ENCODE measurements at regions not wholly inside any gene's neighbourhood (a gene's known extent, or its start where the extent isn't known, plus 50 kb on each side); places are given as distances from the start of the nearest gene placed in this dataset.

DNA sequence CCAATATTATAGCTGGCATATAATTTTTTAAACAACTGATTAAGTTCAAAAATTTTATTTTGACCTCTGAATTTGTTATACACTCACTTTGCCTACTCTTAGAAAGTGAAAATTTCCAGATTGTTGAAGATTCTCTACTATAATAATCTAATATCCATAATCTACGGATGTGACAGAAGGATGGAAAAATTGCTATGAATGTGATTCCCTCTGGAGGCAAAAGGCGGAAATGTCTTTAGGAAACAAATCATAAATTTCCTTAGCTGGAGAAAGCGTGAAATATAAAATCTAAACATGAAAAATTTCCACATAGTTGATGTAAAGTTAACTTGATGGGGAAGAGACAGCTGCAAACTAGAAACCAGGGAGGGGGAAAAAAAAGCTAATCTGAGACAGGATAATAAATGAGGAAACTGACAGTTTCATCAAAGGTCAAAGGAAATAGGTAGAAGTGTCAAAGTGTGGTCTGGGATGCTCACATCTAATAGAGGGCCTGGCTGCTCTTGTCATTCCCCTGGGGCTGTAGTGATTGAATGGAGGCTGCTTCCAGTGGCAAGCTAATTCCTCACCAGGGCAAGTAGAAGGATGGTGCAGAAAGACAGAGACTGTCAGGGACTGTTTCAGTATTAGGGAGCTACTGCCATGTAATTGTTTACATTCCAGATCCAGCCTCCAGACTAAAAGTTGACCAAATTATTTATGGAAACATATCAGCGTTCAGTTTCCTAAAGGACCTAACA, 264.5 kb downstream of the SDHAF3 start:
- no peak for DNase-seq
- H3K4me1 ChIP-seq = no peaks in the 10 kb centered on the region
- intact Hi-C loops (cut with DNase I; ENCODE audit: low total_unique reads) = no loop called here
- H3K27me3 ChIP-seq = no peaks in the 10 kb centered on the region
- H3K9me3 ChIP-seq = no peaks in the 10 kb centered on the region
- no peak overlapping the region for H3K4me3 ChIP-seq
- TF ChIP-seq, protein P1, sequence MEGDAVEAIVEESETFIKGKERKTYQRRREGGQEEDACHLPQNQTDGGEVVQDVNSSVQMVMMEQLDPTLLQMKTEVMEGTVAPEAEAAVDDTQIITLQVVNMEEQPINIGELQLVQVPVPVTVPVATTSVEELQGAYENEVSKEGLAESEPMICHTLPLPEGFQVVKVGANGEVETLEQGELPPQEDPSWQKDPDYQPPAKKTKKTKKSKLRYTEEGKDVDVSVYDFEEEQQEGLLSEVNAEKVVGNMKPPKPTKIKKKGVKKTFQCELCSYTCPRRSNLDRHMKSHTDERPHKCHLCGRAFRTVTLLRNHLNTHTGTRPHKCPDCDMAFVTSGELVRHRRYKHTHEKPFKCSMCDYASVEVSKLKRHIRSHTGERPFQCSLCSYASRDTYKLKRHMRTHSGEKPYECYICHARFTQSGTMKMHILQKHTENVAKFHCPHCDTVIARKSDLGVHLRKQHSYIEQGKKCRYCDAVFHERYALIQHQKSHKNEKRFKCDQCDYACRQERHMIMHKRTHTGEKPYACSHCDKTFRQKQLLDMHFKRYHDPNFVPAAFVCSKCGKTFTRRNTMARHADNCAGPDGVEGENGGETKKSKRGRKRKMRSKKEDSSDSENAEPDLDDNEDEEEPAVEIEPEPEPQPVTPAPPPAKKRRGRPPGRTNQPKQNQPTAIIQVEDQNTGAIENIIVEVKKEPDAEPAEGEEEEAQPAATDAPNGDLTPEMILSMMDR (IDR thresholded peaks at IDR 0.05) = no peak
- no peaks in the 10 kb centered on the region for H3K36me3 ChIP-seq
- no peak overlapping the region for H3K27ac ChIP-seq

DNA sequence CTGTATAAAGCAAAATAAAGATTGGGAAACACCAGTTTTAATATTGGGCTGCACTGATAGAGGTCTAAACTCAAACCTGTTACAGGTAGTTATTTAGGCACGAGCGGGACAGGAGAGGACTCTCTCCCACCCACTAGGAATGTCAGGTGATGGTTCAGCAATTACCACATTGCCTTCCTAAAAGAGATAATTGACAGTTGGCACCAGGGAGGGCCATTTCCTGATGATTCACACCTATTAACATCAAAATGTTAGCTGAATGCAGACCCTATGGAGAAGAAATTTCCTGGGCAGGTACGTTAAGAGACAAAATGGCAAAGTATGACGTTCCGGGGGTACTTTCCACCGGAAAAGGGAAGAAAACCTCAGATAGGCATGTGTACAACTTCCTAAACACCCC, 272.6 kb downstream of the SDHAF3 start:
- H3K4me3 ChIP-seq = no peak overlapping the region
- DNase-seq = no peak
- H3K4me1 ChIP-seq = no peaks in the 10 kb centered on the region
- TF ChIP-seq, protein P1 (IDR thresholded peaks at IDR 0.05) = no peak
- H3K9me3 ChIP-seq = no peaks in the 10 kb centered on the region
- no peak overlapping the region for H3K27ac ChIP-seq
- intact Hi-C loops (cut with DNase I; ENCODE audit: low total_unique reads) = no loop called here
- H3K36me3 ChIP-seq = no peaks in the 10 kb centered on the region
- no peaks in the 10 kb centered on the region for H3K27me3 ChIP-seq

DNA sequence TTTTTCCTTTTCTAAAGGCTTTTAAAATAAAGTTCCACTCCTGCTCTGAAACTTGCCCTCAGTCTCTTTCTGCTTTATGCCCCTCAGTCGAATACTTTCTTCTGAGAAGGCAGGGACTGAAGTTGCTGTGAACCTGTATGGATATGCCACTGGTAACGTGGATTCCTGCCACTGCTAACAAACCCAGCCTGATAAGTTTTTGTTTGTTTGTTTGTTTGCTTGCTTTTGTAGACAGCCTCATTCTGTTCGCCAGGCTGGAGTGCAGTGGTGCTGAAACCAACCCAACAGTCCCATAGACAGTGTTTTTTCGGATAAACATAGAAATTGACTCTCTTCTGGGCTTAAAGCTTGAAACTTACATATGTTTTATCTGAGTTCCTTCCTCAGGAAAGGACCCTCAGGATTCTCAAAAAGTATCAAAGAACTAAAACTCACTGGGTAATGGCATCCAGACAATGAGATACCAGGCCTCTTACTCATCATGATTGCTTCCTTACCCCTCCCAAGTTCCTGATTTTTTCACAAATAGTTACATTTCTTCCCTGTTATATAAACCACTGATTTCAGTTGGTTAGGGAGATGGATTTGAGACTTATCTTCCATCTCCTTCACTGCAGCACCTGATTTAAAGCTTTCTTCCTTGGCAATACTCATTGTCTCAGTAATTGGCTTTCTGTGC, 273.6 kb downstream of the SDHAF3 start:
- TF ChIP-seq, protein P1 (IDR thresholded peaks at IDR 0.05) = no peak
- no peaks in the 10 kb centered on the region for H3K4me1 ChIP-seq
- H3K36me3 ChIP-seq = no peaks in the 10 kb centered on the region
- H3K4me3 ChIP-seq = no peak overlapping the region
- H3K27me3 ChIP-seq = no peaks in the 10 kb centered on the region
- no peaks in the 10 kb centered on the region for H3K9me3 ChIP-seq
- H3K27ac ChIP-seq = no peak overlapping the region
- intact Hi-C loops (cut with DNase I; ENCODE audit: low total_unique reads) = no loop called here
- DNase-seq = no peak

DNA sequence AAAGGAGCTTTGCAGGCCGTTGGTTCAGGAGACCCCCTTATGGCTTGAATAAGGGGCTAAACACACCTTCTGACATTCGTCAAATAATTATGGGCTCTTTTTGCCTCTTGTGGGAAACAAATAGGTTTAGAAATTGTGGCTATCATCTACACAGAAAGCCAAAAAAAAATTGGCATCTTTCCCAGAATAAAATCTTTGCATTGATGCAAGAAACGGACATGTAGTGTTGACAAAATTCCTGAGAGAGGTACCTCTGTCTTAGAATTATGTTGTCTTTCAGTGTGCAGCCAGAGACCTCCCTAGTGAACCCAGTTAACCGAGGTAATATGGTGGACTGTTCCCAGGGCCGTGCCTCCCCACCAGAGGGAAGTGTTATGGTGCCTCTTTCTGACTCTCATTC, 283.9 kb downstream of the SDHAF3 start:
- Histone ChIP-seq H3K9me3 (no peaks in the 10 kb centered on the region), H3K27me3 (no peaks in the 10 kb centered on the region), H3K27ac (no peak overlapping the region), H3K4me3 (no peak overlapping the region), H3K36me3 (no peaks in the 10 kb centered on the region), H3K4me1 (no peaks in the 10 kb centered on the region)
- intact Hi-C loops (cut with DNase I; ENCODE audit: low total_unique reads) = no loop called here
- TF ChIP-seq, protein P1 (IDR thresholded peaks at IDR 0.05) = no peak
- no peak for DNase-seq

DNA sequence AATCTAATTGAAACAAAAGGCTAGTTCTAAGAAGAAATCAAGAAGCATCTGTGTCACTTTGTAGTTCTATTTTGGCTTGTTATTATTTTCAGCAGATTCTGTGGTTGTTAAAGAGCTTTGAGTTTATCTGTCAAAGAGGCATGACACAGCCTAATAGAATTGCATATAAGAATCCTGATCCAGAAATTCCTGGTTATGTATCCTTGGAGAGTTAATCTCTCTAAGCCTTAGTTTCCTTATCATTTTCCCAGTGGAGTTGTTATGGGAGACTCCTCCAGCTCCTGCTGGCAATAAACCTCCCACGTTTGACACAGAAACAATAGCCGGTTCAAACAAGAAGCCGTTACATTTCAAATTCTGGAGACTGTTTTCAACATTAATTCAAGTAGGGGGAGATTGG, 288.3 kb downstream of the SDHAF3 start:
- Histone ChIP-seq H3K4me3 (no peak overlapping the region), H3K27ac (no peak overlapping the region), H3K9me3 (no peaks in the 10 kb centered on the region), H3K36me3 (no peaks in the 10 kb centered on the region), H3K4me1 (no peaks in the 10 kb centered on the region), H3K27me3 (no peaks in the 10 kb centered on the region)
- DNase-seq = no peak
- intact Hi-C loops (cut with DNase I; ENCODE audit: low total_unique reads) = no loop called here
- TF ChIP-seq, protein P1 (IDR thresholded peaks at IDR 0.05) = no peak

Data from tibial artery (tissue), 4 donors.